ENCODE measurements at regions not wholly inside any gene's neighbourhood (a gene's known extent, or its start where the extent isn't known, plus 50 kb on each side); places are given as distances from the start of the nearest gene placed in this dataset.

GRCh38 chr7:38066391-38066790 is 111.7 kb upstream of the STARD3NL start:
- no peaks in the 10 kb centered on the region for H4K20me1 ChIP-seq (replicated peaks; ENCODE audit: control insufficient read depth, insufficient read depth, low read length)
- H3K9me3 ChIP-seq (replicated peaks; ENCODE audit: control insufficient read depth, insufficient read depth, low read depth, low read length): no peaks in the 10 kb centered on the region
- ATAC-seq: no peak
- H3K4me3 ChIP-seq: no peak overlapping the region
- FAIRE-seq: no peak
- CTCF ChIA-PET (ENCODE audit: low intra/inter-chr PET ratio): no interaction called here
- no peak overlapping the region for H3K27ac ChIP-seq (ENCODE audit: extremely low read depth, low read depth, low read length)
- intact Hi-C loops (cut with micrococcal nuclease): no loop called here
- peaks cover 0 to 11% of the 10 kb centered on the region in 2 experiments; a peak in 2 of 5 replicates for H3K4me1 ChIP-seq (replicated peaks in 1 of 2; ENCODE audit: control insufficient read depth in 2 of 2, insufficient read depth in 2 of 2, low read length in 2 of 2)
- no peaks in the 10 kb centered on the region for H3K27me3 ChIP-seq (ENCODE audit: control insufficient read depth in 2 of 2, insufficient read depth in 2 of 2, low read length in 2 of 2)
- H3K9ac ChIP-seq (ENCODE audit: insufficient read depth in 1 of 2, low read depth in 2 of 2, low read length in 2 of 2): no peak overlapping the region
- no peak overlapping the region for H3K4me2 ChIP-seq (ENCODE audit: insufficient read depth, low read length)
- H3K9me1 ChIP-seq (ENCODE audit: control insufficient read depth, insufficient read depth, low read length): no peaks in the 10 kb centered on the region
- peak overlapping the region; percentile 3; the same call in 1 of the 2 replicates for H2AFZ ChIP-seq (ENCODE audit: low read depth, low read length)
- in situ Hi-C loops (cut with MboI): no loop called here
- POLR2A ChIA-PET: interaction anchor here (0.6 kb wide), 1 partner anchor 283 kb away, joined by 3 read pairs; no protein-coding TSS in a partner anchor
- no peaks in the 10 kb centered on the region for H3K36me3 ChIP-seq (ENCODE audit: control insufficient read depth, insufficient read depth, low read length)
- WGBS (ENCODE audit: insufficient coverage, low coverage, missing lambda C conversion rate): 7% methylated on average over 5 of the region's 5 CpGs
- DNase-seq (ENCODE audit: extremely low read depth in 1 of 4, low spot score in 3 of 4): no peak
- no TSS peak for BruUV-seq (replicated peaks)
- H3K79me2 ChIP-seq (ENCODE audit: control insufficient read depth, insufficient read depth, low read length): no peaks in the 10 kb centered on the region
- TF ChIP-seq E2F5 (CRISPR knock-in tag; IDR thresholded peaks at IDR 0.05) (no peak), ZNF668 (CRISPR knock-in tag; IDR thresholded peaks at IDR 0.05) (no peak), WHSC1 (IDR thresholded peaks at IDR 0.05; ENCODE audit: low read length) (no peak), ZBTB2 (IDR thresholded peaks at IDR 0.05) (no peak), EP300 (IDR thresholded peaks at IDR 0.05; ENCODE audit: low read length) (no peak), SNRNP70 (optimal IDR thresholded peaks at IDR 0.05; ENCODE audit: low read depth, low read length) (no peak), MLLT1 (IDR thresholded peaks at IDR 0.05) (no peak), ZC3H4 (CRISPR knock-in tag; IDR thresholded peaks at IDR 0.05; ENCODE audit: borderline replicate concordance) (no peak), FOXK1 (CRISPR knock-in tag; IDR thresholded peaks at IDR 0.05; ENCODE audit: borderline replicate concordance) (no peak), XRCC4 (IDR thresholded peaks at IDR 0.05; ENCODE audit: extremely low read depth, insufficient read depth, insufficient read length) (no peak), GTF2F1 (IDR thresholded peaks at IDR 0.05; ENCODE audit: low read depth, low read length) (no peak), ZKSCAN3 (CRISPR knock-in tag; IDR thresholded peaks at IDR 0.05) (no peak), TRIM24 (IDR thresholded peaks at IDR 0.05) (no peak), PHB2 (IDR thresholded peaks at IDR 0.05; ENCODE audit: low read depth) (no peak), VEZF1 (CRISPR knock-in tag; IDR thresholded peaks at IDR 0.05) (no peak)
